ENCODE measurements at regions not wholly inside any gene's neighbourhood (a gene's known extent, or its start where the extent isn't known, plus 50 kb on each side); places are given as distances from the start of the nearest gene placed in this dataset.

DNA sequence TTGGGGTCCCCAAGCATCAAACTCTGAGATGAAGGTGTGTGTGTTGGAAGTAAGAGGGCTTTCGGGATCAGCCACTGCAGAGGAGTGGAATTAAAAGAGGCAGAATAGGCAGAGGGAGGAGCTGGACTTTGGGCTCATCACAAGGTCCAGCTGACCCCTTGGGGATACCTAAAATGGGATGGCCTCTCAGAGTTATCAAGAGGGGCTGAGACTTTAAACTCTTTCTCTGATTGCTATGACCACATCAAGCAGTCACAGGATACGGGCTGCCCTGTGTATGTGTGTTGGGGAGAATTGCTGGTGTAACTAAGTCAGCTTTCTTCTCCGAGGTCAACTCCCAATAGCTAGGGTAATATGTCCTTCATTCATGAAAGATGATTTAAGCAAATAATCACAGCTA lies 127.7 kb upstream of the SLC14A2 start:
- H3K9me3 Mint-ChIP-seq, result peaks cover 0 to 6% (median 0%) of the 10 kb centered on the region in 7 donors
- TF ChIP-seq, protein P1, sequence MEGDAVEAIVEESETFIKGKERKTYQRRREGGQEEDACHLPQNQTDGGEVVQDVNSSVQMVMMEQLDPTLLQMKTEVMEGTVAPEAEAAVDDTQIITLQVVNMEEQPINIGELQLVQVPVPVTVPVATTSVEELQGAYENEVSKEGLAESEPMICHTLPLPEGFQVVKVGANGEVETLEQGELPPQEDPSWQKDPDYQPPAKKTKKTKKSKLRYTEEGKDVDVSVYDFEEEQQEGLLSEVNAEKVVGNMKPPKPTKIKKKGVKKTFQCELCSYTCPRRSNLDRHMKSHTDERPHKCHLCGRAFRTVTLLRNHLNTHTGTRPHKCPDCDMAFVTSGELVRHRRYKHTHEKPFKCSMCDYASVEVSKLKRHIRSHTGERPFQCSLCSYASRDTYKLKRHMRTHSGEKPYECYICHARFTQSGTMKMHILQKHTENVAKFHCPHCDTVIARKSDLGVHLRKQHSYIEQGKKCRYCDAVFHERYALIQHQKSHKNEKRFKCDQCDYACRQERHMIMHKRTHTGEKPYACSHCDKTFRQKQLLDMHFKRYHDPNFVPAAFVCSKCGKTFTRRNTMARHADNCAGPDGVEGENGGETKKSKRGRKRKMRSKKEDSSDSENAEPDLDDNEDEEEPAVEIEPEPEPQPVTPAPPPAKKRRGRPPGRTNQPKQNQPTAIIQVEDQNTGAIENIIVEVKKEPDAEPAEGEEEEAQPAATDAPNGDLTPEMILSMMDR (IDR thresholded peaks at IDR 0.05), result no peak
- H3K27me3 Mint-ChIP-seq (ENCODE audit: low read depth in 3 of 3), result no peaks in the 10 kb centered on the region
- Histone ChIP-seq H3K9ac (ENCODE audit: insufficient read depth, low read length, poor library complexity, severe bottlenecking) (no peak overlapping the region), H3K27me3 (ENCODE audit: control insufficient read depth in 2 of 2, insufficient read depth in 2 of 2, low read length in 2 of 2) (no peaks in the 10 kb centered on the region), H3K4me3 (replicated peaks in 1 of 3; ENCODE audit: low read depth in 2 of 3, low read length in 3 of 3) (no peak overlapping the region), H3K79me2 (ENCODE audit: insufficient read depth, low read length) (no peaks in the 10 kb centered on the region), H3K36me3 (replicated peaks in 1 of 2; ENCODE audit: control insufficient read depth in 1 of 2, insufficient read depth in 2 of 2, low read length in 2 of 2) (no peaks in the 10 kb centered on the region), H3K4me1 (ENCODE audit: control insufficient read depth in 1 of 2, insufficient read depth in 2 of 2, low read length in 2 of 2) (no peaks in the 10 kb centered on the region), H4K20me1 (ENCODE audit: insufficient read depth, low read length) (no peaks in the 10 kb centered on the region), H3K4me2 (replicated peaks; ENCODE audit: extremely low read depth, low read length, poor library complexity, severe bottlenecking) (no peak overlapping the region), H3K9me3 (replicated peaks in 1 of 2; ENCODE audit: control insufficient read depth in 1 of 2, insufficient read depth in 1 of 2, low read length in 2 of 2) (no peaks in the 10 kb centered on the region), H2AFZ (ENCODE audit: insufficient read depth, low read depth, low read length, poor library complexity, severe bottlenecking) (no peak overlapping the region), H3K27ac (ENCODE audit: low read depth in 1 of 2, low read length in 2 of 2) (no peak overlapping the region)
- no peaks in the 10 kb centered on the region for H3K4me1 Mint-ChIP-seq
- H3K36me3 Mint-ChIP-seq, result no peaks in the 10 kb centered on the region
- H3K27ac Mint-ChIP-seq, result no peak overlapping the region
- DNase-seq, result no peak
- no peak overlapping the region for H3K4me3 Mint-ChIP-seq
- WGBS (ENCODE audit: insufficient coverage), result 100% methylated on average over 1 of the region's 3 CpGs
- intact Hi-C loops (cut with micrococcal nuclease), result no loop called here

- Histone ChIP-seq H3K9me3 (replicated peaks in 1 of 2; ENCODE audit: control insufficient read depth in 1 of 2, insufficient read depth in 1 of 2, low read length in 2 of 2) (no peaks in the 10 kb centered on the region), H2AFZ (ENCODE audit: insufficient read depth, low read depth, low read length, poor library complexity, severe bottlenecking) (no peak overlapping the region), H3K27me3 (ENCODE audit: control insufficient read depth in 2 of 2, insufficient read depth in 2 of 2, low read length in 2 of 2) (no peaks in the 10 kb centered on the region), H3K27ac (ENCODE audit: low read depth in 1 of 2, low read length in 2 of 2) (no peak overlapping the region), H3K4me2 (replicated peaks; ENCODE audit: extremely low read depth, low read length, poor library complexity, severe bottlenecking) (no peak overlapping the region), H3K36me3 (replicated peaks in 1 of 2; ENCODE audit: control insufficient read depth in 1 of 2, insufficient read depth in 2 of 2, low read length in 2 of 2) (no peaks in the 10 kb centered on the region), H3K4me1 (ENCODE audit: control insufficient read depth in 1 of 2, insufficient read depth in 2 of 2, low read length in 2 of 2) (no peaks in the 10 kb centered on the region), H3K4me3 (replicated peaks in 1 of 3; ENCODE audit: low read depth in 2 of 3, low read length in 3 of 3) (no peak overlapping the region), H4K20me1 (ENCODE audit: insufficient read depth, low read length) (no peaks in the 10 kb centered on the region), H3K9ac (ENCODE audit: insufficient read depth, low read length, poor library complexity, severe bottlenecking) (no peak overlapping the region), H3K79me2 (ENCODE audit: insufficient read depth, low read length) (no peaks in the 10 kb centered on the region)
- no peaks in the 10 kb centered on the region for H3K4me1 Mint-ChIP-seq
- no peak for DNase-seq
- 83% methylated on average over 2 of the region's 3 CpGs for WGBS (ENCODE audit: insufficient coverage)
- H3K27ac Mint-ChIP-seq, result no peak overlapping the region
- intact Hi-C loops (cut with micrococcal nuclease), result no loop called here
- no peaks in the 10 kb centered on the region for H3K27me3 Mint-ChIP-seq (ENCODE audit: low read depth in 3 of 3)
- no peaks in the 10 kb centered on the region for H3K36me3 Mint-ChIP-seq
- TF ChIP-seq, protein P1 (IDR thresholded peaks at IDR 0.05), result no peak
- no peak overlapping the region for H3K4me3 Mint-ChIP-seq
- H3K9me3 Mint-ChIP-seq, result peaks cover 0 to 6% (median 0%) of the 10 kb centered on the region in 7 donors
Observed at GRCh38 chr18:45488645-45489044, 126.6 kb upstream of the SLC14A2 start.
